Fibroblast of skin of back (primary cell): ENCODE measurements at regions not wholly inside any gene's neighbourhood (a gene's known extent, or its start where the extent isn't known, plus 50 kb on each side); places are given as distances from the start of the nearest gene placed in this dataset.

Experiments used
- DNase-seq: peaks from one replicate; pipeline ENCODE4 v3.0.0-alpha.2; 2013

GRCh38 chr17:34203018-34203638 is 52.0 kb upstream of the CCL2 start:
- DNase-seq, result no peak

GRCh38 chr17:34204402-34204801 is 50.7 kb upstream of the CCL2 start:
- no peak for DNase-seq
